ENCODE measurements at regions not wholly inside any gene's neighbourhood (a gene's known extent, or its start where the extent isn't known, plus 50 kb on each side); places are given as distances from the start of the nearest gene placed in this dataset.

DNA sequence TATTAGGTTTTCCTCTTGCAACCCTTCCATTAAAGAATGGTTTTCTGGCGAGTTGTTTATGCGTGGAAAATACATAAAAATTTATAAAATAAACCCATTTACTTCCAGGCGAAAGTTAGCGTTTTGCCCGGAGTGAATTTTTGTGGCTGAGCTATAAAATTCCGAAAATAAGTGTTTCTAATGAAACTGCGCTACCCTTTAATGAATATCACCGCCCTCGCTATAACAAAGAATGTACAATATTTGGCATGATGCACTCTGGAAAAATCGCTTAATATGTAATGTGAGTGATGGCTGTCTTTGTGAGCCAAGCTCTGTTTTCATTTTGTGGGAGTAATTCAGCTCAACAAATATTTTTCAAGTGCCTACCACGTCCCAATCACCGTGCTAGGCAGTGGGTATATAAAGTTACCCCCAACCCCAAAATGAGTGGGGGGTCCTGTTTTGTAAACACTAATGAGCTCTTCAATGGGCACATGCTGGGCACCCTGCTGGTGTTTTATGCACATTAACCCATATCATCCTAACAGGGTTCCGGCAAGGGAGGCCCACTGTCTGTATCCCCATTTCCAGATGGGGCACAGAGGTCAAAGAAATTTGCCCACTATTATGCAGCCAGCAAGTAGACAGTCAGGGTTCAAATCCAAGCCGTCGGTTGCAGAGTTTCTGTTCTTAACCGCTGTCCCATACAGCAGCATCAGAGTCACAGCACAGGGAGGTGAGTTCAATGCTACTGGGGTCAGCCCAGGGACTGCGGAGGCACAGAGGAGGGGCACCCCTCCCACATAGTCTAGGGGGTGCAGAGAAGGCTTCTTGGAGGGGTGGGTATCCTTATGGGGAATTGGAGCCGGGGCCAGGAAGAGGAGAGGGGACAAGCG is 65.7 kb upstream of the STX18 start:
- no peaks in the 10 kb centered on the region for H3K27me3 ChIP-seq (ENCODE audit: insufficient read depth, poor library complexity, severe bottlenecking)
- no peaks in the 10 kb centered on the region for H3K9me3 ChIP-seq (ENCODE audit: severe bottlenecking)
- no peaks in the 10 kb centered on the region for H3K36me3 ChIP-seq (ENCODE audit: low read depth)
- no peaks in the 10 kb centered on the region for H3K4me1 ChIP-seq (ENCODE audit: insufficient read depth, poor library complexity, severe bottlenecking)
- TF ChIP-seq, protein P1, sequence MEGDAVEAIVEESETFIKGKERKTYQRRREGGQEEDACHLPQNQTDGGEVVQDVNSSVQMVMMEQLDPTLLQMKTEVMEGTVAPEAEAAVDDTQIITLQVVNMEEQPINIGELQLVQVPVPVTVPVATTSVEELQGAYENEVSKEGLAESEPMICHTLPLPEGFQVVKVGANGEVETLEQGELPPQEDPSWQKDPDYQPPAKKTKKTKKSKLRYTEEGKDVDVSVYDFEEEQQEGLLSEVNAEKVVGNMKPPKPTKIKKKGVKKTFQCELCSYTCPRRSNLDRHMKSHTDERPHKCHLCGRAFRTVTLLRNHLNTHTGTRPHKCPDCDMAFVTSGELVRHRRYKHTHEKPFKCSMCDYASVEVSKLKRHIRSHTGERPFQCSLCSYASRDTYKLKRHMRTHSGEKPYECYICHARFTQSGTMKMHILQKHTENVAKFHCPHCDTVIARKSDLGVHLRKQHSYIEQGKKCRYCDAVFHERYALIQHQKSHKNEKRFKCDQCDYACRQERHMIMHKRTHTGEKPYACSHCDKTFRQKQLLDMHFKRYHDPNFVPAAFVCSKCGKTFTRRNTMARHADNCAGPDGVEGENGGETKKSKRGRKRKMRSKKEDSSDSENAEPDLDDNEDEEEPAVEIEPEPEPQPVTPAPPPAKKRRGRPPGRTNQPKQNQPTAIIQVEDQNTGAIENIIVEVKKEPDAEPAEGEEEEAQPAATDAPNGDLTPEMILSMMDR (IDR thresholded peaks at IDR 0.05; ENCODE audit: poor library complexity, severe bottlenecking): no peak
- ATAC-seq (ENCODE audit: low read depth): no peak
- no peak overlapping the region for H3K4me3 ChIP-seq (ENCODE audit: severe bottlenecking)
- no peak for DNase-seq (ENCODE audit: low spot score)
- no peak overlapping the region for H3K27ac ChIP-seq (ENCODE audit: poor library complexity, severe bottlenecking)

DNA sequence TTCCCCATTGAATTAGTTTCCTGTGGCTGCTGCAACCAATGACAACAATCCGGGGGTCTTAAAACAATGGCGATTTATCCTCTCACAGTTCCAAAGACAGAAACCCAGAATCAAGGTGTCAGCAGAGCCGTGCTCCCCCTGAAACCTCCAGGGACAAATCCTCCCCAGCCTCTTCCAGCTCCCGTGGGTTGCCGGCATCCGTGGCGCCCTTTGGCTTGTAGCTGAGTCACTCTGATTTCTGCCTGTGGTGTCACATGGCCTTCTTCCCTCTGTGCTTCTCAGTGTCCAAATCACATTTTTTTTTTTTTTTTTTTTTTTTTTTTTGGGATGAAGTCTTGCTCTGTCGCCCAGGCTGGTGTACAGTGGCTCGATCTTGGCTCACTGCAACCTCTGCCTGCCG is 64.5 kb upstream of the STX18 start:
- no peaks in the 10 kb centered on the region for H3K27me3 ChIP-seq (ENCODE audit: insufficient read depth, poor library complexity, severe bottlenecking)
- DNase-seq (ENCODE audit: low spot score): no peak
- H3K4me1 ChIP-seq (ENCODE audit: insufficient read depth, poor library complexity, severe bottlenecking): no peaks in the 10 kb centered on the region
- TF ChIP-seq, protein P1 (IDR thresholded peaks at IDR 0.05; ENCODE audit: poor library complexity, severe bottlenecking): no peak
- no peak overlapping the region for H3K27ac ChIP-seq (ENCODE audit: poor library complexity, severe bottlenecking)
- ATAC-seq (ENCODE audit: low read depth): no peak
- H3K9me3 ChIP-seq (ENCODE audit: severe bottlenecking): no peaks in the 10 kb centered on the region
- no peaks in the 10 kb centered on the region for H3K36me3 ChIP-seq (ENCODE audit: low read depth)
- no peak overlapping the region for H3K4me3 ChIP-seq (ENCODE audit: severe bottlenecking)

DNA sequence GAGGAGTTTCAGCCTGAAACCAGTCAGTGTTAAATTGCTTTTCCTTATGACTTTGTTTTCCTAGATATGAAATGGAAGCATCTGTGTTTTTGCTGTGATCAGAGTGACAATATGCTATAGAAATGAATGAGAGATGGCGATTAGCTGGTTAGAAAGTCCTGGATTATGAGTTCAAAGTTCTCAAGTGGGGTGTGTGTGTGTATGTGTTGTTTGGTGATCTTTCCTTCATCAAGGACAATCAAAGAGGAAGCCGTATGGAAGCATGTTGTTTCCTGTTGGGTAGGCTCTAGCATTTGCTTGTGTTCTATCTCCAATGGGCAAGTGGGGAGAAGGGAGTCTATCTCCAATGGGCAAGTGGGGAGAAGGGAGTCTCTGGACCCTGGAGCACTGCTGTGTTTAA is 64.0 kb upstream of the STX18 start:
- Histone ChIP-seq H3K27ac (ENCODE audit: poor library complexity, severe bottlenecking) (no peak overlapping the region), H3K27me3 (ENCODE audit: insufficient read depth, poor library complexity, severe bottlenecking) (no peaks in the 10 kb centered on the region), H3K4me3 (ENCODE audit: severe bottlenecking) (no peak overlapping the region), H3K4me1 (ENCODE audit: insufficient read depth, poor library complexity, severe bottlenecking) (no peaks in the 10 kb centered on the region), H3K36me3 (ENCODE audit: low read depth) (no peaks in the 10 kb centered on the region), H3K9me3 (ENCODE audit: severe bottlenecking) (no peaks in the 10 kb centered on the region)
- ATAC-seq (ENCODE audit: low read depth): no peak
- DNase-seq (ENCODE audit: low spot score): no peak
- TF ChIP-seq, protein P1 (IDR thresholded peaks at IDR 0.05; ENCODE audit: poor library complexity, severe bottlenecking): no peak

DNA sequence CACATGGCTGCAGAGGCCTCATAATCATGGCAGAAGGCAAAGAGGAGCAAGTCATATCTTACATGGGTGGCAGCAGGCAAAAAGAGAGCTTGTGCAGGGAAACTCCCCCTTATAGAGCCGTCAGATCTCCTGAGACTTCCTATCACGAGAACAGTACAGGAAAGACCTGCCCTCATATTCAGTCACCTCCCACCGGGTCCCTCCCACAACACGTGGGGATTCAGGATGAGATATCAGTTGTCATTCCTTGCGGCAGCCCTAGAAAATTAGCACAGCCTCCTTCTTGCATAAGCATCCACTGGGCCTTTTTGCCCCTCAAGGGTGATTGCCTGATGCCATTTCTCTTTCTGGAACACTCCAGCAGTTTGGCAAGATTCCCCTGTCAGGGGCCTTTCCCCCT is 61.7 kb upstream of the STX18 start:
- H3K4me3 ChIP-seq (ENCODE audit: severe bottlenecking): no peak overlapping the region
- DNase-seq (ENCODE audit: low spot score): no peak
- TF ChIP-seq, protein P1 (IDR thresholded peaks at IDR 0.05; ENCODE audit: poor library complexity, severe bottlenecking): no peak
- H3K4me1 ChIP-seq (ENCODE audit: insufficient read depth, poor library complexity, severe bottlenecking): no peaks in the 10 kb centered on the region
- H3K27ac ChIP-seq (ENCODE audit: poor library complexity, severe bottlenecking): no peak overlapping the region
- no peaks in the 10 kb centered on the region for H3K27me3 ChIP-seq (ENCODE audit: insufficient read depth, poor library complexity, severe bottlenecking)
- H3K9me3 ChIP-seq (ENCODE audit: severe bottlenecking): no peaks in the 10 kb centered on the region
- no peaks in the 10 kb centered on the region for H3K36me3 ChIP-seq (ENCODE audit: low read depth)
- no peak for ATAC-seq (ENCODE audit: low read depth)

DNA sequence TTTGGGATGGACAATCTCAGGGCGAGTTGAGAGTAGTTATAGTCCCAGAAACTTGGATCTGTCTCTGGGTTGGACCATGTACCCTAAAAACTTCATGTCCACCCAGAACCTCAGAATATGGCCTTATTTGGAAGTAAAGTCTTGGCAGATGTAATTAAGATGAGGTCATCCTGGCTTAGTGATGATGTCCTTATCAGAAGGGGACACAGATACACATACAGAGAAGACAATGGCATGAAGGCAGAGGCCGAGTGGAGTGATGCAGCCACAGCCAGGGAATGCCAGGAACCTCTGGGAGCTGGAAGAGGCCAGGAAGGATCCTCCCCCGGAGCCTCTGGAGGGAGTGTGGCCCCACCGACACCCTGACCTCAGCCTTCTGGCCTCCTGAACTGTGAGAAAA is 61.2 kb upstream of the STX18 start:
- no peak for ATAC-seq (ENCODE audit: low read depth)
- Histone ChIP-seq H3K9me3 (ENCODE audit: severe bottlenecking) (no peaks in the 10 kb centered on the region), H3K36me3 (ENCODE audit: low read depth) (no peaks in the 10 kb centered on the region), H3K27me3 (ENCODE audit: insufficient read depth, poor library complexity, severe bottlenecking) (no peaks in the 10 kb centered on the region), H3K4me3 (ENCODE audit: severe bottlenecking) (no peak overlapping the region), H3K4me1 (ENCODE audit: insufficient read depth, poor library complexity, severe bottlenecking) (no peaks in the 10 kb centered on the region), H3K27ac (ENCODE audit: poor library complexity, severe bottlenecking) (no peak overlapping the region)
- DNase-seq (ENCODE audit: low spot score): no peak
- TF ChIP-seq, protein P1 (IDR thresholded peaks at IDR 0.05; ENCODE audit: poor library complexity, severe bottlenecking): no peak

Measured in RWPE2 (cell line).